ENCODE measurements at regions not wholly inside any gene's neighbourhood (a gene's known extent, or its start where the extent isn't known, plus 50 kb on each side); places are given as distances from the start of the nearest gene placed in this dataset.

DNA sequence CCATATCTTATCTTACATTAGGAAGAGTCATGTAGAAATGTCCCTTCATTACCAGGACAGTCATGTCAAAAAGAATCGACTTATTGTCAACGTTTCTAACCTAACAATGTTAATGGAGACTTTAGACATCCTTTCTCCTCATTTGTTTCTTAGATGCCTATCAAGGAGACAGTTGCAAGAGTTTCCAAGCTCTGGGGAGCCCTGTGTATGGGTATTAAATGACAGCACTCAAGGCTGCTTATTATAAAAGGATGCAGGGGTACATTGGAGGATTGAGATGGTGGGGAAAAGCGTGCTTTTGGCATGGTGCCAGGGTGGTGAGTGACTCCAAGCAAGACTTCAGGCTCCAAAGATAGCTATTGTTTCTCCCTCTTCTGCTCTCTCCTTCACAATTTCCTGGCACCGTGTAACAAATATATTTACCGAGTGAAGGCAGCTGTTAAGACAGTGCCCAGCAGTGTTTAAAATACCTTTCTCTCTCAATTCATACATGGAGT lies 461.3 kb upstream of the CLINT1 start (continued):
- TF ChIP-seq, protein P1, sequence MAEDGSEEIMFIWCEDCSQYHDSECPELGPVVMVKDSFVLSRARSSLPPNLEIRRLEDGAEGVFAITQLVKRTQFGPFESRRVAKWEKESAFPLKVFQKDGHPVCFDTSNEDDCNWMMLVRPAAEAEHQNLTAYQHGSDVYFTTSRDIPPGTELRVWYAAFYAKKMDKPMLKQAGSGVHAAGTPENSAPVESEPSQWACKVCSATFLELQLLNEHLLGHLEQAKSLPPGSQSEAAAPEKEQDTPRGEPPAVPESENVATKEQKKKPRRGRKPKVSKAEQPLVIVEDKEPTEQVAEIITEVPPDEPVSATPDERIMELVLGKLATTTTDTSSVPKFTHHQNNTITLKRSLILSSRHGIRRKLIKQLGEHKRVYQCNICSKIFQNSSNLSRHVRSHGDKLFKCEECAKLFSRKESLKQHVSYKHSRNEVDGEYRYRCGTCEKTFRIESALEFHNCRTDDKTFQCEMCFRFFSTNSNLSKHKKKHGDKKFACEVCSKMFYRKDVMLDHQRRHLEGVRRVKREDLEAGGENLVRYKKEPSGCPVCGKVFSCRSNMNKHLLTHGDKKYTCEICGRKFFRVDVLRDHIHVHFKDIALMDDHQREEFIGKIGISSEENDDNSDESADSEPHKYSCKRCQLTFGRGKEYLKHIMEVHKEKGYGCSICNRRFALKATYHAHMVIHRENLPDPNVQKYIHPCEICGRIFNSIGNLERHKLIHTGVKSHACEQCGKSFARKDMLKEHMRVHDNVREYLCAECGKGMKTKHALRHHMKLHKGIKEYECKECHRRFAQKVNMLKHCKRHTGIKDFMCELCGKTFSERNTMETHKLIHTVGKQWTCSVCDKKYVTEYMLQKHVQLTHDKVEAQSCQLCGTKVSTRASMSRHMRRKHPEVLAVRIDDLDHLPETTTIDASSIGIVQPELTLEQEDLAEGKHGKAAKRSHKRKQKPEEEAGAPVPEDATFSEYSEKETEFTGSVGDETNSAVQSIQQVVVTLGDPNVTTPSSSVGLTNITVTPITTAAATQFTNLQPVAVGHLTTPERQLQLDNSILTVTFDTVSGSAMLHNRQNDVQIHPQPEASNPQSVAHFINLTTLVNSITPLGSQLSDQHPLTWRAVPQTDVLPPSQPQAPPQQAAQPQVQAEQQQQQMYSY (CRISPR knock-in tag; IDR thresholded peaks at IDR 0.05) = no peak
- TF ChIP-seq FOXK1 (CRISPR knock-in tag; IDR thresholded peaks at IDR 0.05) (no peak), GRHL2 (CRISPR knock-in tag; IDR thresholded peaks at IDR 0.05; ENCODE audit: insufficient replicate concordance, severe bottlenecking) (no peak), MYBL2 (CRISPR knock-in tag; IDR thresholded peaks at IDR 0.05) (no peak), NR3C1 (CRISPR knock-in tag; conservative IDR thresholded peaks at IDR 0.05; ENCODE audit: low read depth) (no peak), GABPB1 (CRISPR knock-in tag; IDR thresholded peaks at IDR 0.05) (no peak), TEAD4 (CRISPR knock-in tag; IDR thresholded peaks at IDR 0.05) (no peak), ZNF232 (CRISPR knock-in tag; IDR thresholded peaks at IDR 0.05) (no peak), SP1 (CRISPR knock-in tag; conservative IDR thresholded peaks at IDR 0.05) (no peak)
- TF ChIP-seq, protein P2, sequence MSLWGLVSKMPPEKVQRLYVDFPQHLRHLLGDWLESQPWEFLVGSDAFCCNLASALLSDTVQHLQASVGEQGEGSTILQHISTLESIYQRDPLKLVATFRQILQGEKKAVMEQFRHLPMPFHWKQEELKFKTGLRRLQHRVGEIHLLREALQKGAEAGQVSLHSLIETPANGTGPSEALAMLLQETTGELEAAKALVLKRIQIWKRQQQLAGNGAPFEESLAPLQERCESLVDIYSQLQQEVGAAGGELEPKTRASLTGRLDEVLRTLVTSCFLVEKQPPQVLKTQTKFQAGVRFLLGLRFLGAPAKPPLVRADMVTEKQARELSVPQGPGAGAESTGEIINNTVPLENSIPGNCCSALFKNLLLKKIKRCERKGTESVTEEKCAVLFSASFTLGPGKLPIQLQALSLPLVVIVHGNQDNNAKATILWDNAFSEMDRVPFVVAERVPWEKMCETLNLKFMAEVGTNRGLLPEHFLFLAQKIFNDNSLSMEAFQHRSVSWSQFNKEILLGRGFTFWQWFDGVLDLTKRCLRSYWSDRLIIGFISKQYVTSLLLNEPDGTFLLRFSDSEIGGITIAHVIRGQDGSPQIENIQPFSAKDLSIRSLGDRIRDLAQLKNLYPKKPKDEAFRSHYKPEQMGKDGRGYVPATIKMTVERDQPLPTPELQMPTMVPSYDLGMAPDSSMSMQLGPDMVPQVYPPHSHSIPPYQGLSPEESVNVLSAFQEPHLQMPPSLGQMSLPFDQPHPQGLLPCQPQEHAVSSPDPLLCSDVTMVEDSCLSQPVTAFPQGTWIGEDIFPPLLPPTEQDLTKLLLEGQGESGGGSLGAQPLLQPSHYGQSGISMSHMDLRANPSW (CRISPR knock-in tag; conservative IDR thresholded peaks at IDR 0.05; ENCODE audit: low read depth) = no peak
- TF ChIP-seq, protein P3, sequence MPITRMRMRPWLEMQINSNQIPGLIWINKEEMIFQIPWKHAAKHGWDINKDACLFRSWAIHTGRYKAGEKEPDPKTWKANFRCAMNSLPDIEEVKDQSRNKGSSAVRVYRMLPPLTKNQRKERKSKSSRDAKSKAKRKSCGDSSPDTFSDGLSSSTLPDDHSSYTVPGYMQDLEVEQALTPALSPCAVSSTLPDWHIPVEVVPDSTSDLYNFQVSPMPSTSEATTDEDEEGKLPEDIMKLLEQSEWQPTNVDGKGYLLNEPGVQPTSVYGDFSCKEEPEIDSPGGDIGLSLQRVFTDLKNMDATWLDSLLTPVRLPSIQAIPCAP (CRISPR knock-in tag; IDR thresholded peaks at IDR 0.05) = no peak

DNA sequence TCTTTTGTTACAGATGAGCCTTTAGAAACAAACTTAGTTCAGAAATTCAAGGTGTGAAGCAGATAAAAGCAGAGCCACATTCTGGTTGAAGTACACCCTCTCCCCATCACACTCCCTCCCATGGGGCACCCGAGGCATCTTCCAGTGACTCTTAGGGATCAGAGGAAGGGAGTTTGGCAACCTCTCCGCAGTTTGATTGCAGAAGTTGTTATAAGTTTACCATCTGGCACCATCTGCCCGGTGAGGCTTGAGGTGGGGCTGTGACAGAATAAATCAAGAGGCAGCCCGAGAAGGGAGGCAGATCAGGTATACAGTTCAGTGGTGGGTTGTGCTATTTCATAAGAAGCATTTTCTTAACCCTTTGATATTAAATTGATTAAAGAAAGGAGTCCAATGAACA lies 458.6 kb upstream of the CLINT1 start:
- POLR2A ChIA-PET = no interaction called here
- H3K4me1 Mint-ChIP-seq = peaks cover 34% of the 10 kb centered on the region
- H3K27ac Mint-ChIP-seq = no peak overlapping the region
- ATAC-seq = no peak
- no peaks in the 10 kb centered on the region for H3K9me3 Mint-ChIP-seq
- H3K4me3 Mint-ChIP-seq = no peak overlapping the region
- no peak for DNase-seq (ENCODE audit: low spot score)
- no peaks in the 10 kb centered on the region for H3K36me3 Mint-ChIP-seq
- TF ChIP-seq, protein P4, sequence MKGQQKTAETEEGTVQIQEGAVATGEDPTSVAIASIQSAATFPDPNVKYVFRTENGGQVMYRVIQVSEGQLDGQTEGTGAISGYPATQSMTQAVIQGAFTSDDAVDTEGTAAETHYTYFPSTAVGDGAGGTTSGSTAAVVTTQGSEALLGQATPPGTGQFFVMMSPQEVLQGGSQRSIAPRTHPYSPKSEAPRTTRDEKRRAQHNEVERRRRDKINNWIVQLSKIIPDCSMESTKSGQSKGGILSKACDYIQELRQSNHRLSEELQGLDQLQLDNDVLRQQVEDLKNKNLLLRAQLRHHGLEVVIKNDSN (CRISPR knock-in tag; IDR thresholded peaks at IDR 0.05) = no peak
- TF ChIP-seq, protein P1 (CRISPR knock-in tag; IDR thresholded peaks at IDR 0.05) = no peak
- TF ChIP-seq RELA (CRISPR knock-in tag; IDR thresholded peaks at IDR 0.05; ENCODE audit: borderline replicate concordance) = no peak
- no peak for TF ChIP-seq MXD4 (CRISPR knock-in tag; IDR thresholded peaks at IDR 0.05; ENCODE audit: borderline replicate concordance)
- TF ChIP-seq ESRRA (CRISPR knock-in tag; IDR thresholded peaks at IDR 0.05; ENCODE audit: borderline replicate concordance) = no peak
- TF ChIP-seq JAZF1 (CRISPR knock-in tag; IDR thresholded peaks at IDR 0.05) = no peak
- no peak for TF ChIP-seq CREB1 (CRISPR knock-in tag; IDR thresholded peaks at IDR 0.05)
- CTCF ChIA-PET = no interaction called here
- H3K27me3 Mint-ChIP-seq (ENCODE audit: low read depth) = no peaks in the 10 kb centered on the region

All from WTC11 (cell line).